Activated CD8-positive, alpha-beta T cell treated with anti-CD3 and anti-CD28 coated beads for 36 hours (primary cell): ENCODE measurements at regions not wholly inside any gene's neighbourhood (a gene's known extent, or its start where the extent isn't known, plus 50 kb on each side); places are given as distances from the start of the nearest gene placed in this dataset.

Source experiments
- ATAC-seq: fragments of 200-7000 bp; cut with Tn5 transposase; one replicate; pipeline ENCODE4 v1.10.0; 2021; ENCODE audit warnings: mild to moderate bottlenecking, moderate library complexity
- CTCF ChIA-PET: fragments of 350-600 bp; sonication (Branson Sonifier 250); formaldehyde crosslinking; loops from one replicate; lab custom pipeline; 2021; ENCODE audit warnings: antibody characterized with exemption; lab: Charles Lee
- POLR2A ChIA-PET: fragments of 350-600 bp; sonication (Branson Sonifier 250); formaldehyde crosslinking; loops from one replicate; lab custom pipeline; 2021; ENCODE audit warnings: antibody characterized with exemption; lab: Charles Lee
- DNase-seq: peaks from one replicate; pipeline ENCODE4 v3.0.0-alpha.2; 2020
- H3K27ac Mint-ChIP-seq: one replicate; pipeline ENCODE4 v1.8.0; 2021; ENCODE audit warnings: mild to moderate bottlenecking, mixed read lengths
- H3K27me3 Mint-ChIP-seq: one replicate; pipeline ENCODE4 v1.8.0; 2021; ENCODE audit warnings: mixed read lengths
- H3K36me3 Mint-ChIP-seq: one replicate; pipeline ENCODE4 v1.8.0; 2021; ENCODE audit warnings: low read depth, mixed read lengths
- H3K4me1 Mint-ChIP-seq: one replicate; pipeline ENCODE4 v1.8.0; 2021; ENCODE audit warnings: low read depth, mixed read lengths
- H3K4me3 Mint-ChIP-seq: one replicate; pipeline ENCODE4 v1.8.0; 2021; ENCODE audit warnings: mild to moderate bottlenecking, moderate library complexity, mixed read lengths
- H3K9me3 Mint-ChIP-seq: one replicate; pipeline ENCODE4 v1.8.0; 2021; ENCODE audit warnings: mixed read lengths
- intact Hi-C: fragments of 100-400 bp; cut with micrococcal nuclease; formaldehyde crosslinking; loops from one replicate; pipeline ENCODE4 v1.10.0; 2022
- TF ChIP-seq, protein P1 (sequence below): fragments of 200-600 bp; IDR thresholded peaks from one replicate; pipeline ENCODE4 v1.8.0; 2022; ENCODE audit warnings: antibody characterized with exemption, mild to moderate bottlenecking

DNA sequence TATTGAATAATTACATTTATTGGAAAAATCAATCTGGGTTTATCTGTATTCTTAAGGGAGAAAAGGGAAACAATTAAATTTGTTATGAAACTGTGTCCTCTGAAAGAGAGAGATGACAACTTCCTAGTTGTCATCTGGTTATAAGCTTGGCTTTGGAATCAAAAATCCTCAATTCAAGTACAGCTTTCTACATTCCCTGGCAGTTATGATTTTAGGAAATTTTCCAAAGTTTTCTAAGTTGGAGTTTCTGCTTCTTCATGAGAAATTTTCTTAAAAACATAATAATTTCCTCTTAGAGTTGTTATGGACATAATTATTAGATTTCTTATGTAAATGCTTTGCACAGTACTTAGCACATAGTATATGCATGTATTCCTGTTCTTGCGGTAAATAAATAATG lies 625.6 kb upstream of the SLC39A10 start:
- Mint-ChIP-seq H3K4me1 (no peaks in the 10 kb centered on the region), H3K27ac (no peak overlapping the region), H3K27me3 (no peaks in the 10 kb centered on the region), H3K4me3 (no peak overlapping the region), H3K9me3 (no peaks in the 10 kb centered on the region), H3K36me3 (no peaks in the 10 kb centered on the region)
- POLR2A ChIA-PET: no interaction called here
- CTCF ChIA-PET: no interaction called here
- ATAC-seq (no peak), DNase-seq (no peak)
- intact Hi-C loops: no loop called here
- TF ChIP-seq, protein P1, sequence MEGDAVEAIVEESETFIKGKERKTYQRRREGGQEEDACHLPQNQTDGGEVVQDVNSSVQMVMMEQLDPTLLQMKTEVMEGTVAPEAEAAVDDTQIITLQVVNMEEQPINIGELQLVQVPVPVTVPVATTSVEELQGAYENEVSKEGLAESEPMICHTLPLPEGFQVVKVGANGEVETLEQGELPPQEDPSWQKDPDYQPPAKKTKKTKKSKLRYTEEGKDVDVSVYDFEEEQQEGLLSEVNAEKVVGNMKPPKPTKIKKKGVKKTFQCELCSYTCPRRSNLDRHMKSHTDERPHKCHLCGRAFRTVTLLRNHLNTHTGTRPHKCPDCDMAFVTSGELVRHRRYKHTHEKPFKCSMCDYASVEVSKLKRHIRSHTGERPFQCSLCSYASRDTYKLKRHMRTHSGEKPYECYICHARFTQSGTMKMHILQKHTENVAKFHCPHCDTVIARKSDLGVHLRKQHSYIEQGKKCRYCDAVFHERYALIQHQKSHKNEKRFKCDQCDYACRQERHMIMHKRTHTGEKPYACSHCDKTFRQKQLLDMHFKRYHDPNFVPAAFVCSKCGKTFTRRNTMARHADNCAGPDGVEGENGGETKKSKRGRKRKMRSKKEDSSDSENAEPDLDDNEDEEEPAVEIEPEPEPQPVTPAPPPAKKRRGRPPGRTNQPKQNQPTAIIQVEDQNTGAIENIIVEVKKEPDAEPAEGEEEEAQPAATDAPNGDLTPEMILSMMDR: no peak

DNA sequence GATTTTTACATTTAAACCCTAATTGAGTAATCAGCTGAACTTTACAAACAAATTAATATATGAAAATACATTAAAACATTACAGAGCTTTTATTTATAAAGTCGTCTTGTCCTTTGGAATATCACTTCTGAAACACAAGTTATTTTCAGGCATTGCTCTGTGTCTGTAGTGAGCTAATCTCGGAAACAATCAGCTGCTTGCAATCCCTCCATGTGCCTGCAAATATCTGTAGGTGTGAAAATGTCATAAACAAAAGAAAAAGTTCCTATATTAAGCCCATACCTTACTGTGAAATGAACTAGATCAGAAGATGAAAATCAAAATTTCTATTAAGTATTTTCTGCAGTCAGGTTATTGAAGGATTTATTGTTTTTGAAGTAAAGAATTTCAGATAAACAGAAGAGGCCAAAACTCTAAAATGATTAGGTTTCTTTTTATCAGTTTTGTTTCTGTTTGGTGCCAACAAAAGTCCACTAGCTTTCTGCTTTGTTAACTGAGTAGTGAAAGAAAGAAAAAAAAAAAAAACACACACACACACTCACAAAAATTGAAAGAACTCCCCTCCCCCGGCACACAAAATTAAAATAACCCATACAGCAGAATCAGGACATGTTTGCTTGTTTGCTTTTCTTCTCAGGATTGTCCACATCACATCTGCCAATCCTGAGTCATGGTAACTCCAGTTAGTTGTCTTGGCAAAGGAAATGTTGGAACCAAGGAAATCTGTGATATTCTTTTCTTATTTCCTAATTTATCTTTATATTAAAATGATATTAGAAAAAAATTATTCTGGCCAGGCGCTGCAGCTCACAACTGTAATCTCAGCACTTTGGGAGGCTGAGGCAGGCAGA lies 627.0 kb upstream of the SLC39A10 start:
- ChIA-PET CTCF (no interaction called here), POLR2A (no interaction called here)
- Mint-ChIP-seq H3K4me3 (no peak overlapping the region), H3K36me3 (no peaks in the 10 kb centered on the region), H3K9me3 (no peaks in the 10 kb centered on the region), H3K4me1 (no peaks in the 10 kb centered on the region), H3K27ac (no peak overlapping the region), H3K27me3 (no peaks in the 10 kb centered on the region)
- DNase-seq: no peak
- TF ChIP-seq, protein P1: no peak
- intact Hi-C loops: no loop called here
- ATAC-seq: no peak

DNA sequence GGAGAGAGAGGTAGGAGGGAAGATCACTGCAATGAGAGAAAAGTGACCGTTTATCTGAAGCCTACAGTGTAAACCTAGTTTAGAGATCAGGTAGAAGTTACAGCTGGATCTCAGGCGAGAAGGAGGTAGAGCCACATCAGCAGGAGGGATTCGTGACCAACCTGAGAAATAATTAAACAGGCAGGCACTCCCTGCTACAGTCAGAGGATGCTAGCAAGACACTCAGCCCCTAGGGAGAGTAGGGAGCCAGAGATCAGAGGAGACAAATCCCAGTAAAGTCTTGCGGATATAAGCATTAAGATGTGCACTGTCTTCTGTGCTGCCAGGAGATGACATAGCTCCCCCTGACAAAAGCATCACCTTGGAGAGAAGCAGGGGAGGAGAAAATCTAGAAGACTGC lies 629.1 kb upstream of the SLC39A10 start:
- TF ChIP-seq, protein P1: no peak
- DNase-seq (no peak), ATAC-seq (no peak)
- H3K27ac Mint-ChIP-seq: no peak overlapping the region
- H3K27me3 Mint-ChIP-seq: no peaks in the 10 kb centered on the region
- POLR2A ChIA-PET: no interaction called here
- no peak overlapping the region for H3K4me3 Mint-ChIP-seq
- intact Hi-C loops: no loop called here
- H3K9me3 Mint-ChIP-seq: no peaks in the 10 kb centered on the region
- no peaks in the 10 kb centered on the region for H3K36me3 Mint-ChIP-seq
- CTCF ChIA-PET: no interaction called here
- no peaks in the 10 kb centered on the region for H3K4me1 Mint-ChIP-seq

DNA sequence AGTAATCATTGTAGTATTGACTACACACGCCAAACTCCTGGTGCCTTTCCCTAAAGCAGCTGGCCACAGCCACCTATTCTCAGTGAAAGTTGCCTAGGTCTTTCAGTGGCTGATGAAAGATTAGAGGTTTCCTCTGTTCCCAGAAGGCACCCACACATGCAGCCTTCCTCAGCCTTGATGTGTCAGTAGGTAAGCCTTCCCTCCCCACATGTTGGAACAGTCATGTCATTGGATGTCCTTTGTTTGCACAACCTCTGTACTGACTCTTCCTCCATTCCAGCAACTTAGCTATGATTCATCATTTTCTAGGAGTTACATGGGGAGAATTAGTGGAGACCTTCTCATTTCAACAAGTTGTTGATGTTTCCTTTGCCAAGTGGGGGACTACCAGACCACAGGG lies 630.8 kb upstream of the SLC39A10 start:
- Mint-ChIP-seq H3K9me3 (no peaks in the 10 kb centered on the region), H3K4me1 (peaks cover 12% of the 10 kb centered on the region), H3K27me3 (peaks cover 2% of the 10 kb centered on the region), H3K36me3 (no peaks in the 10 kb centered on the region), H3K27ac (no peak overlapping the region), H3K4me3 (no peak overlapping the region)
- POLR2A ChIA-PET: no interaction called here
- no peak for DNase-seq
- ATAC-seq: no peak
- intact Hi-C loops: no loop called here
- TF ChIP-seq, protein P1: no peak
- CTCF ChIA-PET: no interaction called here

DNA sequence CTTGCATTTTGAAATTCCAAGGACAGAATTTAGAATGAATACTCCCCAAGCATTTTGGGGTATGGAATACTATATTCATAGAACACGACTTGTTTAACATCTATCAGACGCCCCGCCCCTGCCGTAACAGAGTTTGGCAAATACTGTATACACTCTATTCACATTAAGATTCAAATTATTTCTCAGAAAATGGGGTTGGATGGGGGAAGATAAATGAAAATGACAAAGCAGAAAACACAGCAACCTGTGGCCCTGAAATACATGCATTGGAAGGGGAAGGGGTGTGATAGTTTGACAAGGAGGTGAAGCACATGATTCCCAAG lies 634.6 kb upstream of the SLC39A10 start:
- ChIA-PET CTCF (no interaction called here), POLR2A (no interaction called here)
- ATAC-seq: no peak
- no peak for DNase-seq
- intact Hi-C loops: no loop called here
- Mint-ChIP-seq H3K9me3 (no peaks in the 10 kb centered on the region), H3K4me1 (peaks cover 12% of the 10 kb centered on the region), H3K36me3 (no peaks in the 10 kb centered on the region), H3K4me3 (no peak overlapping the region), H3K27me3 (peaks cover 2% of the 10 kb centered on the region), H3K27ac (no peak overlapping the region)
- TF ChIP-seq, protein P1: no peak
